Heart left ventricle (tissue), 16 donors: ENCODE measurements at regions not wholly inside any gene's neighbourhood (a gene's known extent, or its start where the extent isn't known, plus 50 kb on each side); places are given as distances from the start of the nearest gene placed in this dataset.
"Not testable (repeated sequence)": the region's sequence is repeated elsewhere in the genome, so short reads cannot be mapped to it uniquely, and the experiment has no call there.

Experiments
- ATAC-seq, 4 donors: fragments of 200-7000 bp; cut with Tn5 transposase; one replicate each; pipeline ENCODE4 v1.9.1; 2020 to 2022; ENCODE audit warnings: moderate library complexity in 4 of 4, mild to moderate bottlenecking in 3 of 4, moderate number of reproducible peaks in 1 of 4
- DNase-seq, 5 donors: peaks; one replicate each; pipeline ENCODE4 v3.0.0-alpha.2; 2020
- H3K27ac ChIP-seq, 12 donors: fragments of 200-600 bp; sonication (generic) in 4 of 12; one replicate each; pipeline versions ENCODE4 v1.5.0 to v1.8.0; 2016 to 2022; ENCODE audit warnings: mild to moderate bottlenecking in 2 of 12
- H3K27me3 ChIP-seq, 9 donors: fragments of 200-600 bp; sonication (generic) in 2 of 9; one replicate each; pipeline versions ENCODE4 v1.5.1 to v1.8.0; 2016 to 2022; ENCODE audit warnings: mild to moderate bottlenecking in 3 of 9
- H3K36me3 ChIP-seq, 9 donors: fragments of 200-600 bp; sonication (generic) in 2 of 9; one replicate each; pipeline versions ENCODE4 v1.5.0 to v1.8.0; 2018 to 2022; ENCODE audit warnings: mild to moderate bottlenecking in 2 of 9
- H3K4me1 ChIP-seq, 12 donors: fragments of 200-600 bp; sonication (generic) in 4 of 12; one replicate each; pipeline versions ENCODE4 v1.5.0 to v1.8.0; 2016 to 2022; ENCODE audit warnings: mild to moderate bottlenecking in 3 of 12
- H3K4me3 ChIP-seq, 12 donors: fragments of 200-600 bp; sonication (generic) in 4 of 12; one replicate each; pipeline versions ENCODE4 v1.5.0 to v1.8.0; 2017 to 2022; ENCODE audit warnings: mild to moderate bottlenecking in 9 of 12, moderate library complexity in 4 of 12
- H3K9me3 ChIP-seq, 12 donors: fragments of 200-600 bp; sonication (generic) in 4 of 12; one replicate each; pipeline versions ENCODE4 v1.5.0 to v1.8.0; 2016 to 2022; ENCODE audit warnings: mild to moderate bottlenecking in 1 of 12
- CTCF ChIP-seq, 12 donors: fragments of 200-600 bp; sonication (generic) in 4 of 12; IDR thresholded peaks; one replicate each; pipeline versions ENCODE4 v1.5.0 to v1.8.0; 2018 to 2022; ENCODE audit warnings: antibody characterized with exemption in 12 of 12, mild to moderate bottlenecking in 5 of 12
- POLR2A ChIP-seq, 2 donors: fragments of 450-650 bp; IDR thresholded peaks; one replicate each; pipeline ENCODE4 v1.6.1; 2017; ENCODE audit warnings: antibody characterized with exemption in 2 of 2, mild to moderate bottlenecking in 2 of 2, moderate library complexity in 2 of 2
- WGBS, 4 donors: extraction: QIAGEN DNeasy Blood & Tissue Kit in 2 of 4; methylation state at CpG; one replicate each; pipeline versions ENCODE4 v1.1.5 to v1.1.7; 2013 to 2018; 5-methylcytosine and 5-hydroxymethylcytosine counted together
- intact Hi-C, 10 donors: fragments of 100-400 bp; cut with DNase I; formaldehyde crosslinking; loops; one replicate each; pipeline versions ENCODE4 v1.11.1 to v1.14.2; 2022
- donor health status: ischemic (EF 13 %, LVEDD 7.1; RV severe dilation, severe dysfunction).
- donor health status: healthy with polysubstance abuse.
- donor health status: DM: no; HTN: yes; CAD: no.
- donor health status: DM: no; HTN: no; CAD: no.
- donor health status: ischemic (EF 25% LVEDD 6.9; RV normal size, moderate dysfunction).
- donor health status: ischemic (EF 25% LVEDD 5.7; RV mildly dilated, moderate dysfunction).
- donor health status: healthy.
- donor health status: DM: yes; HTN: yes; CAD: no.
- donor health status: ischemic (EF 35%, LVEDD 5.7; RV mildly dilated, moderate dysfunction).
- donor health status: nonischemic (EF 11% LVEDD 7.7; RV severe dilation, severe dysfunction).
- donor health status: DM: yes; HTN: yes; CAD: no.
- donor health status: PGD.
- donor health status: ischemic (EF 29% LVEDD 5.4; RV normal size, mild dysfunction).
- donor health status: nonischemic (EF 23%, LVEDD 6.1; RV moderate dilation, normal function).

- Histone ChIP-seq H3K4me3 (no peak overlapping the region), H3K36me3 (no peaks in the 10 kb centered on the region), H3K27ac (no peak overlapping the region), H3K4me1 (no peaks in the 10 kb centered on the region), H3K9me3 (peaks cover 0 to 17% (median 0%) of the 10 kb centered on the region in 12 donors), H3K27me3 (no peaks in the 10 kb centered on the region)
- intact Hi-C loops: no loop called here
- 41 to 56% (median 52%) methylated on average over 5 of the region's 5 CpGs for WGBS, 4 donors
- no peak for TF ChIP-seq CTCF (IDR thresholded peaks at IDR 0.05)
- no peak for TF ChIP-seq POLR2A (IDR thresholded peaks at IDR 0.05)
- no peak for DNase-seq
- no peak for ATAC-seq
These were observed 285.5 kb upstream of the TAC1 start for GRCh38 chr7:97446361-97446760.

GRCh38 chr7:97449448-97449847, 282.4 kb upstream of the TAC1 start:
- DNase-seq, H3K4me3 ChIP-seq, ATAC-seq, H3K4me1 ChIP-seq, H3K36me3 ChIP-seq, H3K27me3 ChIP-seq, H3K9me3 ChIP-seq, intact Hi-C loops, H3K27ac ChIP-seq: not testable (repeated sequence)
- 76 to 92% (median 84%) methylated on average over 3 of the region's 3 CpGs for WGBS, 4 donors

GRCh38 chr7:97450516-97450915, 281.4 kb upstream of the TAC1 start:
- Histone ChIP-seq H3K27ac (no peak overlapping the region), H3K27me3 (no peaks in the 10 kb centered on the region), H3K36me3 (no peaks in the 10 kb centered on the region), H3K9me3 (peaks cover 0 to 3% (median 0%) of the 10 kb centered on the region in 12 donors), H3K4me3 (no peak overlapping the region), H3K4me1 (no peaks in the 10 kb centered on the region)
- ATAC-seq (no peak), DNase-seq (no peak)
- intact Hi-C loops: no loop called here
- TF ChIP-seq POLR2A (IDR thresholded peaks at IDR 0.05): no peak
- no peak for TF ChIP-seq CTCF (IDR thresholded peaks at IDR 0.05)
- 34 to 50% (median 38%) methylated on average over 1 of the region's 1 CpG for WGBS, 4 donors

- 36 to 100% (median 63%) methylated on average over 1 of the region's 1 CpG for WGBS, 4 donors
- Histone ChIP-seq H3K27me3 (no peaks in the 10 kb centered on the region), H3K4me1 (no peaks in the 10 kb centered on the region), H3K9me3 (no peaks in the 10 kb centered on the region), H3K27ac (no peak overlapping the region), H3K4me3 (no peak overlapping the region), H3K36me3 (no peaks in the 10 kb centered on the region)
- DNase-seq: no peak
- intact Hi-C loops: no loop called here
- TF ChIP-seq POLR2A (IDR thresholded peaks at IDR 0.05): no peak
- no peak for TF ChIP-seq CTCF (IDR thresholded peaks at IDR 0.05)
- ATAC-seq: no peak
These were observed 277.2 kb upstream of the TAC1 start for GRCh38 chr7:97454636-97455035.

GRCh38 chr7:97457054-97457453, 274.8 kb upstream of the TAC1 start:
- H3K9me3 ChIP-seq: peaks cover 0 to 16% (median 5%) of the 10 kb centered on the region in 12 donors
- no peaks in the 10 kb centered on the region for H3K4me1 ChIP-seq
- intact Hi-C loops: no loop called here
- H3K4me3 ChIP-seq: no peak overlapping the region
- WGBS, 4 donors: 65 to 77% (median 73%) methylated on average over 3 of the region's 3 CpGs
- H3K27me3 ChIP-seq: no peaks in the 10 kb centered on the region
- DNase-seq (no peak), ATAC-seq (no peak)
- no peak overlapping the region for H3K27ac ChIP-seq
- no peak for TF ChIP-seq POLR2A (IDR thresholded peaks at IDR 0.05)
- no peak for TF ChIP-seq CTCF (IDR thresholded peaks at IDR 0.05)
- H3K36me3 ChIP-seq: no peaks in the 10 kb centered on the region
